ENCODE measurements at regions not wholly inside any gene's neighbourhood (a gene's known extent, or its start where the extent isn't known, plus 50 kb on each side); places are given as distances from the start of the nearest gene placed in this dataset.

DNA sequence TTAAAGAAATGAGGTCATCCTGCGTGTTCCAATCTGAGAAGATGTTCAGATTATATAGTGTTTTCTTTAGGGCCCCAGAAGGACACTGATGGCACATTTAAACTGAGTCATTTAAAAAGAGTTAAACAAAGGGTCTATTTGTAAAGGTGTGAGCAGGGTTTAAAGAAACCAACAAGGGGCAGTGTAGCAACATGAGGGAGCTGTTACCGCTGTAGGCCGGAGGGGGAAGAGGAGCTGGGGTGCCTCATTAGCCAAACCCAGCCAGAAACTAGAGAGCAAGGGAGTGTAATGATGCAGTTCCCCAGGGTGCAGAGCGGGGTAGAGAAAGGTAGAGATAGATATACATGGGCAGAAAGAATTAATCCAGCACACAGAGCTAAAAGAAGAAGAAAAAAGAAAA, 160.4 kb downstream of the TBX5 start:
- TF ChIP-seq POLR2A (IDR thresholded peaks at IDR 0.05): no peak
- TF ChIP-seq, protein P1, sequence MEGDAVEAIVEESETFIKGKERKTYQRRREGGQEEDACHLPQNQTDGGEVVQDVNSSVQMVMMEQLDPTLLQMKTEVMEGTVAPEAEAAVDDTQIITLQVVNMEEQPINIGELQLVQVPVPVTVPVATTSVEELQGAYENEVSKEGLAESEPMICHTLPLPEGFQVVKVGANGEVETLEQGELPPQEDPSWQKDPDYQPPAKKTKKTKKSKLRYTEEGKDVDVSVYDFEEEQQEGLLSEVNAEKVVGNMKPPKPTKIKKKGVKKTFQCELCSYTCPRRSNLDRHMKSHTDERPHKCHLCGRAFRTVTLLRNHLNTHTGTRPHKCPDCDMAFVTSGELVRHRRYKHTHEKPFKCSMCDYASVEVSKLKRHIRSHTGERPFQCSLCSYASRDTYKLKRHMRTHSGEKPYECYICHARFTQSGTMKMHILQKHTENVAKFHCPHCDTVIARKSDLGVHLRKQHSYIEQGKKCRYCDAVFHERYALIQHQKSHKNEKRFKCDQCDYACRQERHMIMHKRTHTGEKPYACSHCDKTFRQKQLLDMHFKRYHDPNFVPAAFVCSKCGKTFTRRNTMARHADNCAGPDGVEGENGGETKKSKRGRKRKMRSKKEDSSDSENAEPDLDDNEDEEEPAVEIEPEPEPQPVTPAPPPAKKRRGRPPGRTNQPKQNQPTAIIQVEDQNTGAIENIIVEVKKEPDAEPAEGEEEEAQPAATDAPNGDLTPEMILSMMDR (IDR thresholded peaks at IDR 0.05): no peak

Measured in uterus (tissue), 2 donors.